Neural cell (in vitro differentiated cells): ENCODE measurements at regions not wholly inside any gene's neighbourhood (a gene's known extent, or its start where the extent isn't known, plus 50 kb on each side); places are given as distances from the start of the nearest gene placed in this dataset.

ENCODE experiments used
- H2AFZ ChIP-seq: fragments of 200-600, 300-800 bp; sonication (generic), shearing (Covaris generic); 2 replicates; pipeline ENCODE4 v1.6.0; 2014; ENCODE audit warnings: low read depth, mild to moderate bottlenecking, antibody characterized with exemption, low read length, moderate library complexity
- H3F3A ChIP-seq: fragments of 200-600 bp; shearing (Covaris generic); 2 replicates; pipeline ENCODE4 v1.6.1; 2016; ENCODE audit warnings: mild to moderate bottlenecking, moderate library complexity, mixed read lengths, antibody characterized with exemption, low read length; ENCODE audit not compliant: insufficient read depth, poor library complexity, severe bottlenecking
- H3K27ac ChIP-seq: fragments of 200-600, 300-800 bp; sonication (generic), shearing (Covaris generic); 2 replicates; pipeline ENCODE4 v1.5.1; 2014; ENCODE audit warnings: mild to moderate bottlenecking, low read length, moderate library complexity
- H3K27me3 ChIP-seq: fragments of 300-800, 200-600 bp; sonication (generic), shearing (Covaris generic); 2 replicates; pipeline ENCODE4 v1.6.0; 2014; ENCODE audit warnings: mild to moderate bottlenecking, low read depth, low read length, moderate library complexity; ENCODE audit not compliant: insufficient read depth
- H3K36me3 ChIP-seq: fragments of 300-800, 200-600 bp; sonication (generic), shearing (Covaris generic); 2 replicates; pipeline ENCODE4 v1.5.1; 2014; ENCODE audit warnings: mild to moderate bottlenecking, antibody characterized with exemption, low read length, moderate library complexity; ENCODE audit not compliant: insufficient read depth
- H3K4me2 ChIP-seq: fragments of 300-800, 200-600 bp; sonication (generic), shearing (Covaris generic); 2 replicates; pipeline ENCODE4 v1.6.0; 2014; ENCODE audit warnings: mild to moderate bottlenecking, low read length
- H3K4me3 ChIP-seq: fragments of 300-800, 200-600 bp; sonication (generic), shearing (Covaris generic); 2 replicates; pipeline ENCODE4 v1.5.1; 2014; ENCODE audit warnings: mild to moderate bottlenecking, low read length, moderate library complexity
- H3K79me2 ChIP-seq: fragments of 200-600 bp; shearing (Covaris generic); replicated peaks from 2 replicates; pipeline ENCODE4 v1.6.0; 2014; ENCODE audit warnings: mild to moderate bottlenecking, low read length, moderate library complexity; ENCODE audit not compliant: insufficient read depth
- H3K9ac ChIP-seq: fragments of 300-800, 200-600 bp; sonication (generic), shearing (Covaris generic); 2 replicates; pipeline ENCODE4 v1.6.1; 2016; ENCODE audit warnings: mild to moderate bottlenecking, low read length, mixed read lengths
- H3K9me2 ChIP-seq: fragments of 200-600 bp; shearing (Covaris generic); 2 replicates; pipeline ENCODE4 v1.6.1; 2016; ENCODE audit warnings: mild to moderate bottlenecking, low read length, mixed read lengths; ENCODE audit not compliant: insufficient read depth
- H3K9me3 ChIP-seq: fragments of 200-600, 300-800 bp; sonication (generic), shearing (Covaris generic); 2 replicates; pipeline ENCODE4 v1.6.1; 2016; ENCODE audit warnings: mild to moderate bottlenecking, mixed run types, low read length, moderate library complexity, mixed read lengths
- H4K20me1 ChIP-seq: fragments of 200-600 bp; shearing (Covaris generic); 2 replicates; pipeline ENCODE4 v1.6.1; 2016; ENCODE audit warnings: mild to moderate bottlenecking, mixed run types; ENCODE audit not compliant: insufficient read depth
- EP300 ChIP-seq: fragments of 450-650 bp; conservative IDR thresholded peaks from 2 replicates; pipeline ENCODE4 v1.6.1; 2014; ENCODE audit warnings: antibody characterized with exemption, mild to moderate bottlenecking, moderate library complexity; ENCODE audit not compliant: poor library complexity, severe bottlenecking
- EZH2 ChIP-seq: fragments of 200-600, 300-800 bp; shearing (Covaris generic), sonication (generic); IDR thresholded peaks from 2 replicates; pipeline ENCODE4 v1.6.1; 2014; ENCODE audit warnings: antibody characterized with exemption, low read length, borderline replicate concordance, mild to moderate bottlenecking; ENCODE audit not compliant: insufficient read depth, poor library complexity, severe bottlenecking
- MXI1 ChIP-seq: fragments of 450-650 bp; conservative IDR thresholded peaks from 2 replicates; pipeline ENCODE4 v1.6.1; 2014; ENCODE audit warnings: antibody characterized with exemption, mild to moderate bottlenecking; ENCODE audit not compliant: poor library complexity, severe bottlenecking
- POLR2AphosphoS5 ChIP-seq: IDR thresholded peaks from 2 replicates; pipeline ENCODE4 v1.6.1; 2012
- RAD21 ChIP-seq: fragments of 450-650 bp; conservative IDR thresholded peaks from 2 replicates; pipeline ENCODE4 v1.6.1; 2014; ENCODE audit warnings: antibody characterized with exemption, mild to moderate bottlenecking, moderate library complexity
- REST ChIP-seq: IDR thresholded peaks from 2 replicates; pipeline ENCODE4 v1.6.1; 2012; ENCODE audit warnings: borderline replicate concordance
- SMC3 ChIP-seq: fragments of 450-650 bp; conservative IDR thresholded peaks from 2 replicates; pipeline ENCODE4 v1.6.1; 2014; ENCODE audit warnings: antibody characterized with exemption, mild to moderate bottlenecking, moderate library complexity; ENCODE audit not compliant: poor library complexity
- TAF1 ChIP-seq: IDR thresholded peaks from 2 replicates; pipeline ENCODE4 v1.6.1; 2012; ENCODE audit warnings: low read depth
- TF ChIP-seq, protein P1 (sequence below): fragments of 450-650 bp; IDR thresholded peaks from 2 replicates; pipeline ENCODE4 v1.5.1; 2014; ENCODE audit warnings: antibody characterized with exemption, mild to moderate bottlenecking, moderate library complexity; ENCODE audit not compliant: poor library complexity, severe bottlenecking

- TF ChIP-seq RAD21 (no peak), POLR2AphosphoS5 (no peak), TAF1 (no peak)
Observed at GRCh38 chr4:61079976-61080375, 120.2 kb upstream of the ADGRL3 start (continued).

DNA sequence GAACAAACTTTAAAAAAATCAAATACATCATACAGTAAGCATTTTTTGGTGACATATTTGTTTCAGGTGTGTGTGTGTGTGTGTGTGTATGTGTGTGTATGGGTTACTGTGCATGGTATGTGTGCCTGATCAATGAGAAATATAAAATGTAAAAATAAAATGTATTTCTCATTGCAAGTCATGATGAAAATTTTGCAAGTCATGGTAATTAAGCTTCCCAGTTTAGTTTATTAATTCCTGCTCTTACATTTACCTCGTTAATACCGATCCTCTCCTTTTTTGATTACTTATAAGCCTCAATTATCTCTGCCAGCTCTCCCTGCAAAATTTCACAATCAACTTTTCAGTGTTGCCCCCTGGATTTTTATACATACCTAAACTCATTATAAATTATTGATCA, 114.6 kb upstream of the ADGRL3 start:
- no peaks in the 10 kb centered on the region for H4K20me1 ChIP-seq
- no peak overlapping the region for H3K9ac ChIP-seq
- TF ChIP-seq EP300 (no peak), EZH2 (no peak), SMC3 (no peak), RAD21 (no peak), POLR2AphosphoS5 (no peak), MXI1 (no peak), TAF1 (no peak), REST (no peak)
- TF ChIP-seq, protein P1, sequence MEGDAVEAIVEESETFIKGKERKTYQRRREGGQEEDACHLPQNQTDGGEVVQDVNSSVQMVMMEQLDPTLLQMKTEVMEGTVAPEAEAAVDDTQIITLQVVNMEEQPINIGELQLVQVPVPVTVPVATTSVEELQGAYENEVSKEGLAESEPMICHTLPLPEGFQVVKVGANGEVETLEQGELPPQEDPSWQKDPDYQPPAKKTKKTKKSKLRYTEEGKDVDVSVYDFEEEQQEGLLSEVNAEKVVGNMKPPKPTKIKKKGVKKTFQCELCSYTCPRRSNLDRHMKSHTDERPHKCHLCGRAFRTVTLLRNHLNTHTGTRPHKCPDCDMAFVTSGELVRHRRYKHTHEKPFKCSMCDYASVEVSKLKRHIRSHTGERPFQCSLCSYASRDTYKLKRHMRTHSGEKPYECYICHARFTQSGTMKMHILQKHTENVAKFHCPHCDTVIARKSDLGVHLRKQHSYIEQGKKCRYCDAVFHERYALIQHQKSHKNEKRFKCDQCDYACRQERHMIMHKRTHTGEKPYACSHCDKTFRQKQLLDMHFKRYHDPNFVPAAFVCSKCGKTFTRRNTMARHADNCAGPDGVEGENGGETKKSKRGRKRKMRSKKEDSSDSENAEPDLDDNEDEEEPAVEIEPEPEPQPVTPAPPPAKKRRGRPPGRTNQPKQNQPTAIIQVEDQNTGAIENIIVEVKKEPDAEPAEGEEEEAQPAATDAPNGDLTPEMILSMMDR: no peak
- no peaks in the 10 kb centered on the region for H3K9me2 ChIP-seq
- no peaks in the 10 kb centered on the region for H3K36me3 ChIP-seq
- no peaks in the 10 kb centered on the region for H3F3A ChIP-seq
- no peak overlapping the region for H3K27ac ChIP-seq
- no peaks in the 10 kb centered on the region for H3K27me3 ChIP-seq
- H2AFZ ChIP-seq: no peak overlapping the region
- H3K4me2 ChIP-seq: no peak overlapping the region
- H3K4me3 ChIP-seq: no peak overlapping the region
- H3K9me3 ChIP-seq: no peaks in the 10 kb centered on the region
- no peaks in the 10 kb centered on the region for H3K79me2 ChIP-seq

DNA sequence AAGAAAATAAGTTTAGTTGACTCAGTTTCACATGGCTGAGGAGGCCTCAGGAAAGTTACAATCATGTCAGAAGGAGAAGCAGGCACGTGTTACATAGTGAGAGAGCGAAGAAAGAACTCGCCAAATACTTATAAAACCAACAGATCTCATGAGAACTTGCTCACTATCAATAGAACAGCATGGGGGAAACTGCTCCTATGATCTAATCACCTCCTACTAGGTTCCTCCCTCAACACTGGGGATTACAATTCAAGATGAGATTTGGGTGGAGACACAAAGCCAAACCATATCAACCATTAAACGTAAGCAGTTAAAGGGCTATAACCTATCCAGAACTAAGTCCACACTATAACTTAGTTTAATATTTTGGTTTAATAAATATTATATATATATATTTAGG, 113.8 kb upstream of the ADGRL3 start:
- H3F3A ChIP-seq: no peaks in the 10 kb centered on the region
- no peak overlapping the region for H3K4me3 ChIP-seq
- TF ChIP-seq EP300: no peak
- no peak for TF ChIP-seq REST
- TF ChIP-seq TAF1: no peak
- no peak for TF ChIP-seq MXI1
- TF ChIP-seq RAD21: no peak
- TF ChIP-seq EZH2: no peak
- TF ChIP-seq POLR2AphosphoS5: no peak
- TF ChIP-seq, protein P1: no peak
- TF ChIP-seq SMC3: no peak
- H3K27ac ChIP-seq: no peak overlapping the region
- H3K4me2 ChIP-seq: no peak overlapping the region
- H3K27me3 ChIP-seq: no peaks in the 10 kb centered on the region
- H3K9ac ChIP-seq: no peak overlapping the region
- no peaks in the 10 kb centered on the region for H3K9me3 ChIP-seq
- no peaks in the 10 kb centered on the region for H3K36me3 ChIP-seq
- no peaks in the 10 kb centered on the region for H4K20me1 ChIP-seq
- H3K79me2 ChIP-seq: no peaks in the 10 kb centered on the region
- no peaks in the 10 kb centered on the region for H3K9me2 ChIP-seq
- H2AFZ ChIP-seq: no peak overlapping the region
